ENCODE measurements at regions not wholly inside any gene's neighbourhood (a gene's known extent, or its start where the extent isn't known, plus 50 kb on each side); places are given as distances from the start of the nearest gene placed in this dataset.

DNA sequence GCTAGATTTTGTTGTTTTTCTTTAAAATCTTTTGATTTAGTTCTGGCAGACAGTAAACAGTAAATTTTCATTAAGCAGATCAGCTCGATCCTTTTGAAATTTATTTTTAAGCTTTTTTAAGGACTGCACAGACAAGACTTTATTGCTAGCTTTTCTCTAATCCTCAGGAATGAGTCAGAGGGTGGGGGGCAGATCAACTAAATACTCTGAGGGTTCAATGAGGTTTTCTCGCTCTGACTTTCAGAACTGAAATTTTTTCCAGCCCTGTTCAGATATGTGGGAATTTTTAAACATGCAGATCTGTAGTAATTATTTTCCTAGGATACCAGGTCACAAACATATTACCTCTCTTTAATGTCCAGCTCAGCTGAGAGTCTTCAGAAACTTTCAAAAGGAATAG is 977.2 kb downstream of the CDH11 start:
- H3K27me3 ChIP-seq (ENCODE audit: control insufficient read depth, insufficient read depth, low read length), result no peaks in the 10 kb centered on the region
- no peaks in the 10 kb centered on the region for H3K4me1 ChIP-seq (ENCODE audit: control insufficient read depth, insufficient read depth, low read length)
- H3K4me3 ChIP-seq (ENCODE audit: low read length), result no peak overlapping the region
- no peaks in the 10 kb centered on the region for H3K36me3 ChIP-seq (ENCODE audit: control insufficient read depth, insufficient read depth, low read length)
- no peak for DNase-seq
- H3K9me3 ChIP-seq (ENCODE audit: control insufficient read depth, low read depth, low read length), result peaks cover 4% of the 10 kb centered on the region
- WGBS (ENCODE audit: insufficient coverage, low lambda C conversion rate), result 49% methylated on average over 2 of the region's 2 CpGs
- no peak overlapping the region for H3K27ac ChIP-seq (ENCODE audit: low read length)

- H3K36me3 ChIP-seq (ENCODE audit: control insufficient read depth, insufficient read depth, low read length), result no peaks in the 10 kb centered on the region
- no CpG with 5 or more reads among the region's 2 CpGs for WGBS (ENCODE audit: insufficient coverage, low lambda C conversion rate)
- no peak for DNase-seq
- no peak overlapping the region for H3K4me3 ChIP-seq (ENCODE audit: low read length)
- H3K4me1 ChIP-seq (ENCODE audit: control insufficient read depth, insufficient read depth, low read length), result no peaks in the 10 kb centered on the region
- H3K27me3 ChIP-seq (ENCODE audit: control insufficient read depth, insufficient read depth, low read length), result no peaks in the 10 kb centered on the region
- H3K27ac ChIP-seq (ENCODE audit: low read length), result no peak overlapping the region
- no peaks in the 10 kb centered on the region for H3K9me3 ChIP-seq (ENCODE audit: control insufficient read depth, low read depth, low read length)
These were observed 983.2 kb downstream of the CDH11 start for GRCh38 chr16:64138621-64139020.

DNA sequence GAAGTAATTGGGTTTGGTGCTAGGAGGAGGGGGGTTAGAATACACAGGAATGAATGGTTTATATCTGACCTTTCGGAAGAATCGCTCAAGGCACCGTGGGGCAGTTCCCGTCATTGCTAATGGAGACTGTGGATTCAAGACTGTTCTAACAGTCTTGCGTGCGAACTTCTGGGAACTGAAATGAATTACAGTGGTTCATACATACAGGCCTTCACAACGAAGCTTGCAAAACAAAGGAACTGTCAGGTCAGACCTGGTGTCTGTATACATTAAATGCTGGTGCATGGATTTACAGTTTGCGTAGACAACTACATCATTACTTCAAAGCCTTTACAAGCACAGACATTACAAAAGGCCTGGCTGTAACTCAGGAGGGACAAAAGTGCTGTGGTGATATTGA is 983.9 kb downstream of the CDH11 start:
- Histone ChIP-seq H3K9me3 (ENCODE audit: control insufficient read depth, low read depth, low read length) (no peaks in the 10 kb centered on the region), H3K36me3 (ENCODE audit: control insufficient read depth, insufficient read depth, low read length) (no peaks in the 10 kb centered on the region), H3K4me1 (ENCODE audit: control insufficient read depth, insufficient read depth, low read length) (no peaks in the 10 kb centered on the region), H3K27ac (ENCODE audit: low read length) (no peak overlapping the region), H3K4me3 (ENCODE audit: low read length) (no peak overlapping the region), H3K27me3 (ENCODE audit: control insufficient read depth, insufficient read depth, low read length) (no peaks in the 10 kb centered on the region)
- DNase-seq, result no peak
- no CpG with 5 or more reads among the region's 8 CpGs for WGBS (ENCODE audit: insufficient coverage, low lambda C conversion rate)

- Histone ChIP-seq H3K4me1 (ENCODE audit: control insufficient read depth, insufficient read depth, low read length) (no peaks in the 10 kb centered on the region), H3K27me3 (ENCODE audit: control insufficient read depth, insufficient read depth, low read length) (no peaks in the 10 kb centered on the region), H3K9me3 (ENCODE audit: control insufficient read depth, low read depth, low read length) (no peaks in the 10 kb centered on the region), H3K27ac (ENCODE audit: low read length) (no peak overlapping the region), H3K36me3 (ENCODE audit: control insufficient read depth, insufficient read depth, low read length) (no peaks in the 10 kb centered on the region), H3K4me3 (ENCODE audit: low read length) (no peak overlapping the region)
- no peak for DNase-seq
- 80% methylated on average over 1 of the region's 3 CpGs for WGBS (ENCODE audit: insufficient coverage, low lambda C conversion rate)
These were observed 985.1 kb downstream of the CDH11 start for GRCh38 chr16:64136743-64137142.

- no peak overlapping the region for H3K27ac ChIP-seq (ENCODE audit: low read length)
- no CpG with 5 or more reads among the region's 1 CpG for WGBS (ENCODE audit: insufficient coverage, low lambda C conversion rate)
- no peaks in the 10 kb centered on the region for H3K9me3 ChIP-seq (ENCODE audit: control insufficient read depth, low read depth, low read length)
- H3K36me3 ChIP-seq (ENCODE audit: control insufficient read depth, insufficient read depth, low read length), result no peaks in the 10 kb centered on the region
- no peaks in the 10 kb centered on the region for H3K4me1 ChIP-seq (ENCODE audit: control insufficient read depth, insufficient read depth, low read length)
- H3K4me3 ChIP-seq (ENCODE audit: low read length), result no peak overlapping the region
- DNase-seq, result no peak
- H3K27me3 ChIP-seq (ENCODE audit: control insufficient read depth, insufficient read depth, low read length), result no peaks in the 10 kb centered on the region
These were observed 985.5 kb downstream of the CDH11 start for GRCh38 chr16:64136314-64136713.

DNA sequence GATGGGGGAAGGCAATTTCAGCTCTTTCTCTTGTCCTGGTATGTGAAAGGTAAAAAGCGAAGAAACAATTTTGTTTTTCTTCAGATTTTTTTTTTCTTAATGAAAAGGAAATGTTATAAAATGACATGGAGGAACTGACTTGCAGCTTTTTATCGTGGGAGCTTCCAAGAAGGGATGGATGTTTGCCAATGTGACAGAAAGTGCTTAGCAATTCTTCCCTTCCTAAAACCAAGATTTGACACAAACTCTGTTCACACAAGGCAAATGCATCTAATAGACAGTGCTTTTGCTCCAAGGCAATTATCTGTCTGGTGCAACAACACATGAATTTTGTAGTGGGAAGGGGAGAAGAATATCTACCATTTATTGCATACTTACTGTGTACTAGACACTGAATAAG is 988.5 kb downstream of the CDH11 start:
- H3K27me3 ChIP-seq (ENCODE audit: control insufficient read depth, insufficient read depth, low read length), result no peaks in the 10 kb centered on the region
- H3K27ac ChIP-seq (ENCODE audit: low read length), result no peak overlapping the region
- no peak overlapping the region for H3K4me3 ChIP-seq (ENCODE audit: low read length)
- H3K36me3 ChIP-seq (ENCODE audit: control insufficient read depth, insufficient read depth, low read length), result no peaks in the 10 kb centered on the region
- H3K4me1 ChIP-seq (ENCODE audit: control insufficient read depth, insufficient read depth, low read length), result no peaks in the 10 kb centered on the region
- no peaks in the 10 kb centered on the region for H3K9me3 ChIP-seq (ENCODE audit: control insufficient read depth, low read depth, low read length)
- no peak for DNase-seq
- WGBS (ENCODE audit: insufficient coverage, low lambda C conversion rate), result 100% methylated on average over 1 of the region's 2 CpGs

DNA sequence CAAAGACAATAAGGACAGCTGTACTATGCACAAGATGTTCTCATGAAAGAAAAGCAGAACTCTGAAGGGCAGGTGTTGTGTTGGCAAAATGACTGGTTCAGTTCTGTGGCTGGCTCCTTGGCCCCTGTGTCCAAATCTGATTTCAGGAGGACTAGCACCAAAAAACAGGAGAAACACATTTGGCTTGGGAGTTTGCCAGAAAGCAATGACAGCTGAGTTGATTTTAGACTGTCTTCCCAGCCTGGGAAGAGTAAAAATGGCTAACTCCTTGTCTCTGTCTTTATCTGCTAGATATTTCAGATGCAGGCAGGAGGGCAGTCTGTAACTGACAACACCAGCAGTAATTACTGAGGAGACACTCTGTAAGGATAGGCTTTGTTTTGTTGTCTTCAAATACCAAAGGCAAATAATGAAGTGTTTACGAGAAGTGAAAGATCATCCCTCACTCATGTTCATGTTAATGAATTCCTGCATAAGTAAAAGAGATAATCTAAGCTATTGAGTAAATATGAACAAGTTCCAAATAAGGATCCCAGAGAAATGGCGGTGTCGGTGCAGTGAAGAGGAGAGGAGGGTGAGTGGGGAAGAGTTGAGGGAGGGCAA is 989.0 kb downstream of the CDH11 start:
- Histone ChIP-seq H3K9me3 (ENCODE audit: control insufficient read depth, low read depth, low read length) (no peaks in the 10 kb centered on the region), H3K36me3 (ENCODE audit: control insufficient read depth, insufficient read depth, low read length) (no peaks in the 10 kb centered on the region), H3K4me3 (ENCODE audit: low read length) (no peak overlapping the region), H3K4me1 (ENCODE audit: control insufficient read depth, insufficient read depth, low read length) (no peaks in the 10 kb centered on the region), H3K27me3 (ENCODE audit: control insufficient read depth, insufficient read depth, low read length) (no peaks in the 10 kb centered on the region), H3K27ac (ENCODE audit: low read length) (no peak overlapping the region)
- WGBS (ENCODE audit: insufficient coverage, low lambda C conversion rate), result 42% methylated on average over 3 of the region's 3 CpGs
- no peak for DNase-seq

GRCh38 chr16:64132190-64132589 is 989.7 kb downstream of the CDH11 start:
- no peaks in the 10 kb centered on the region for H3K27me3 ChIP-seq (ENCODE audit: control insufficient read depth, insufficient read depth, low read length)

GRCh38 chr16:64131423-64131822 is 990.4 kb downstream of the CDH11 start:
- no peak overlapping the region for H3K27ac ChIP-seq (ENCODE audit: low read length)
- no peaks in the 10 kb centered on the region for H3K9me3 ChIP-seq (ENCODE audit: control insufficient read depth, low read depth, low read length)
- DNase-seq, result no peak
- no peak overlapping the region for H3K4me3 ChIP-seq (ENCODE audit: low read length)
- no peaks in the 10 kb centered on the region for H3K36me3 ChIP-seq (ENCODE audit: control insufficient read depth, insufficient read depth, low read length)
- no peaks in the 10 kb centered on the region for H3K27me3 ChIP-seq (ENCODE audit: control insufficient read depth, insufficient read depth, low read length)
- WGBS (ENCODE audit: insufficient coverage, low lambda C conversion rate), result no CpG with 5 or more reads among the region's 2 CpGs
- H3K4me1 ChIP-seq (ENCODE audit: control insufficient read depth, insufficient read depth, low read length), result no peaks in the 10 kb centered on the region

More at GRCh38 chr16:64132190-64132589, 989.7 kb downstream of the CDH11 start:
- Histone ChIP-seq H3K9me3 (ENCODE audit: control insufficient read depth, low read depth, low read length) (no peaks in the 10 kb centered on the region), H3K4me1 (ENCODE audit: control insufficient read depth, insufficient read depth, low read length) (no peaks in the 10 kb centered on the region), H3K36me3 (ENCODE audit: control insufficient read depth, insufficient read depth, low read length) (no peaks in the 10 kb centered on the region), H3K4me3 (ENCODE audit: low read length) (no peak overlapping the region), H3K27ac (ENCODE audit: low read length) (no peak overlapping the region)
- WGBS (ENCODE audit: insufficient coverage, low lambda C conversion rate), result no CpG with 5 or more reads among the region's 3 CpGs
- DNase-seq, result no peak

GRCh38 chr16:64130140-64130539 is 991.7 kb downstream of the CDH11 start:
- no peaks in the 10 kb centered on the region for H3K9me3 ChIP-seq (ENCODE audit: control insufficient read depth, low read depth, low read length)
- 100% methylated on average over 1 of the region's 2 CpGs for WGBS (ENCODE audit: insufficient coverage, low lambda C conversion rate)
- no peak overlapping the region for H3K27ac ChIP-seq (ENCODE audit: low read length)
- H3K4me3 ChIP-seq (ENCODE audit: low read length), result no peak overlapping the region
- H3K36me3 ChIP-seq (ENCODE audit: control insufficient read depth, insufficient read depth, low read length), result no peaks in the 10 kb centered on the region
- H3K27me3 ChIP-seq (ENCODE audit: control insufficient read depth, insufficient read depth, low read length), result no peaks in the 10 kb centered on the region
- no peak for DNase-seq
- H3K4me1 ChIP-seq (ENCODE audit: control insufficient read depth, insufficient read depth, low read length), result no peaks in the 10 kb centered on the region

GRCh38 chr16:64122177-64122576 is 999.7 kb downstream of the CDH11 start:
- no peaks in the 10 kb centered on the region for H3K4me1 ChIP-seq (ENCODE audit: control insufficient read depth, insufficient read depth, low read length)
- no peaks in the 10 kb centered on the region for H3K27me3 ChIP-seq (ENCODE audit: control insufficient read depth, insufficient read depth, low read length)
- no peak overlapping the region for H3K4me3 ChIP-seq (ENCODE audit: low read length)
- H3K36me3 ChIP-seq (ENCODE audit: control insufficient read depth, insufficient read depth, low read length), result no peaks in the 10 kb centered on the region
- DNase-seq, result no peak
- WGBS (ENCODE audit: insufficient coverage, low lambda C conversion rate), result no CpG with 5 or more reads among the region's 2 CpGs
- no peaks in the 10 kb centered on the region for H3K9me3 ChIP-seq (ENCODE audit: control insufficient read depth, low read depth, low read length)
- no peak overlapping the region for H3K27ac ChIP-seq (ENCODE audit: low read length)
